ENCODE measurements at regions not wholly inside any gene's neighbourhood (a gene's known extent, or its start where the extent isn't known, plus 50 kb on each side); places are given as distances from the start of the nearest gene placed in this dataset.

DNA sequence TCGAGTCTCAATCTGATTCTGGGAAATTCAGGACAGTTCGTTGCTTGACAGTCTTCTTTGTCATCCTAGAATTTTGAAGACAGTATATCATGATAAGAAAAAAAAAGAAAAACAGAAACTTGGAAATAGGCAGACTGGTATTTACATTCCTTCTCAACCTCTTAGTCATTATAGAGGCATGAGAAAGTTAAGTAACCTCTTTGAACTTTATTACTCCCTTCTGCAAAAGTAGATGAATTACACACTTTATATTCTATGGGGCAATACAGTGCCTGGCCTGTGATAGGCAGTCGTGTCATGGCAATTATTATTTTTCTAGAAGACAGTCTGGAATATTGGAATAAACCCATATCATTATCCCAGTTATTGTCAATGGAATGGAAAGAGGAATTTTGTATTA, 828.9 kb downstream of the TLR4 start:
- TF ChIP-seq, protein P1, sequence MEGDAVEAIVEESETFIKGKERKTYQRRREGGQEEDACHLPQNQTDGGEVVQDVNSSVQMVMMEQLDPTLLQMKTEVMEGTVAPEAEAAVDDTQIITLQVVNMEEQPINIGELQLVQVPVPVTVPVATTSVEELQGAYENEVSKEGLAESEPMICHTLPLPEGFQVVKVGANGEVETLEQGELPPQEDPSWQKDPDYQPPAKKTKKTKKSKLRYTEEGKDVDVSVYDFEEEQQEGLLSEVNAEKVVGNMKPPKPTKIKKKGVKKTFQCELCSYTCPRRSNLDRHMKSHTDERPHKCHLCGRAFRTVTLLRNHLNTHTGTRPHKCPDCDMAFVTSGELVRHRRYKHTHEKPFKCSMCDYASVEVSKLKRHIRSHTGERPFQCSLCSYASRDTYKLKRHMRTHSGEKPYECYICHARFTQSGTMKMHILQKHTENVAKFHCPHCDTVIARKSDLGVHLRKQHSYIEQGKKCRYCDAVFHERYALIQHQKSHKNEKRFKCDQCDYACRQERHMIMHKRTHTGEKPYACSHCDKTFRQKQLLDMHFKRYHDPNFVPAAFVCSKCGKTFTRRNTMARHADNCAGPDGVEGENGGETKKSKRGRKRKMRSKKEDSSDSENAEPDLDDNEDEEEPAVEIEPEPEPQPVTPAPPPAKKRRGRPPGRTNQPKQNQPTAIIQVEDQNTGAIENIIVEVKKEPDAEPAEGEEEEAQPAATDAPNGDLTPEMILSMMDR (IDR thresholded peaks at IDR 0.05) = no peak
- TF ChIP-seq POLR2A (IDR thresholded peaks at IDR 0.05) (no peak), EP300 (IDR thresholded peaks at IDR 0.05) (no peak), POLR2AphosphoS5 (IDR thresholded peaks at IDR 0.05) (no peak)

Measured in upper lobe of left lung (tissue), 4 donors.